ENCODE measurements at regions not wholly inside any gene's neighbourhood (a gene's known extent, or its start where the extent isn't known, plus 50 kb on each side); places are given as distances from the start of the nearest gene placed in this dataset.

- TF ChIP-seq, protein P1, sequence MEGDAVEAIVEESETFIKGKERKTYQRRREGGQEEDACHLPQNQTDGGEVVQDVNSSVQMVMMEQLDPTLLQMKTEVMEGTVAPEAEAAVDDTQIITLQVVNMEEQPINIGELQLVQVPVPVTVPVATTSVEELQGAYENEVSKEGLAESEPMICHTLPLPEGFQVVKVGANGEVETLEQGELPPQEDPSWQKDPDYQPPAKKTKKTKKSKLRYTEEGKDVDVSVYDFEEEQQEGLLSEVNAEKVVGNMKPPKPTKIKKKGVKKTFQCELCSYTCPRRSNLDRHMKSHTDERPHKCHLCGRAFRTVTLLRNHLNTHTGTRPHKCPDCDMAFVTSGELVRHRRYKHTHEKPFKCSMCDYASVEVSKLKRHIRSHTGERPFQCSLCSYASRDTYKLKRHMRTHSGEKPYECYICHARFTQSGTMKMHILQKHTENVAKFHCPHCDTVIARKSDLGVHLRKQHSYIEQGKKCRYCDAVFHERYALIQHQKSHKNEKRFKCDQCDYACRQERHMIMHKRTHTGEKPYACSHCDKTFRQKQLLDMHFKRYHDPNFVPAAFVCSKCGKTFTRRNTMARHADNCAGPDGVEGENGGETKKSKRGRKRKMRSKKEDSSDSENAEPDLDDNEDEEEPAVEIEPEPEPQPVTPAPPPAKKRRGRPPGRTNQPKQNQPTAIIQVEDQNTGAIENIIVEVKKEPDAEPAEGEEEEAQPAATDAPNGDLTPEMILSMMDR (IDR thresholded peaks at IDR 0.05 in 2 of 3, conservative IDR thresholded peaks at IDR 0.05 in 1 of 3; ENCODE audit: control insufficient read depth in 2 of 3, extremely low read depth in 1 of 3, insufficient read depth in 1 of 3, low read depth in 3 of 3, low read length in 3 of 3): no peak
- TF ChIP-seq EP300 (IDR thresholded peaks at IDR 0.05; ENCODE audit: borderline replicate concordance in 1 of 2, control insufficient read depth in 1 of 2, low read depth in 2 of 2, low read length in 2 of 2) (no peak), POLR2AphosphoS2 (IDR thresholded peaks at IDR 0.05; ENCODE audit: low read depth, low read length) (no peak), EGR1 (IDR thresholded peaks at IDR 0.05; ENCODE audit: borderline replicate concordance in 1 of 2, low read depth in 2 of 2, low read length in 2 of 2) (no peak), E2F8 (IDR thresholded peaks at IDR 0.05; ENCODE audit: low read depth, partially characterized antibody) (no peak), CHD2 (IDR thresholded peaks at IDR 0.05; ENCODE audit: borderline replicate concordance, low read depth, low read length) (no peak), SIN3A (IDR thresholded peaks at IDR 0.05; ENCODE audit: low read depth, low read length) (no peak), CEBPB (IDR thresholded peaks at IDR 0.05; ENCODE audit: borderline replicate concordance in 1 of 2, low read depth in 2 of 2, low read length in 2 of 2) (no peak), NR2C2 (IDR thresholded peaks at IDR 0.05; ENCODE audit: borderline replicate concordance, control insufficient read depth, insufficient read length, low read depth) (no peak), JUND (IDR thresholded peaks at IDR 0.05; ENCODE audit: low read depth, low read length) (no peak), STAT3 (IDR thresholded peaks at IDR 0.05; ENCODE audit: low read depth, low read length) (no peak), MYC (IDR thresholded peaks at IDR 0.05; ENCODE audit: insufficient read depth, insufficient read length, insufficient replicate concordance, low read length, severe bottlenecking) (no peak)
- TF ChIP-seq, protein P2, sequence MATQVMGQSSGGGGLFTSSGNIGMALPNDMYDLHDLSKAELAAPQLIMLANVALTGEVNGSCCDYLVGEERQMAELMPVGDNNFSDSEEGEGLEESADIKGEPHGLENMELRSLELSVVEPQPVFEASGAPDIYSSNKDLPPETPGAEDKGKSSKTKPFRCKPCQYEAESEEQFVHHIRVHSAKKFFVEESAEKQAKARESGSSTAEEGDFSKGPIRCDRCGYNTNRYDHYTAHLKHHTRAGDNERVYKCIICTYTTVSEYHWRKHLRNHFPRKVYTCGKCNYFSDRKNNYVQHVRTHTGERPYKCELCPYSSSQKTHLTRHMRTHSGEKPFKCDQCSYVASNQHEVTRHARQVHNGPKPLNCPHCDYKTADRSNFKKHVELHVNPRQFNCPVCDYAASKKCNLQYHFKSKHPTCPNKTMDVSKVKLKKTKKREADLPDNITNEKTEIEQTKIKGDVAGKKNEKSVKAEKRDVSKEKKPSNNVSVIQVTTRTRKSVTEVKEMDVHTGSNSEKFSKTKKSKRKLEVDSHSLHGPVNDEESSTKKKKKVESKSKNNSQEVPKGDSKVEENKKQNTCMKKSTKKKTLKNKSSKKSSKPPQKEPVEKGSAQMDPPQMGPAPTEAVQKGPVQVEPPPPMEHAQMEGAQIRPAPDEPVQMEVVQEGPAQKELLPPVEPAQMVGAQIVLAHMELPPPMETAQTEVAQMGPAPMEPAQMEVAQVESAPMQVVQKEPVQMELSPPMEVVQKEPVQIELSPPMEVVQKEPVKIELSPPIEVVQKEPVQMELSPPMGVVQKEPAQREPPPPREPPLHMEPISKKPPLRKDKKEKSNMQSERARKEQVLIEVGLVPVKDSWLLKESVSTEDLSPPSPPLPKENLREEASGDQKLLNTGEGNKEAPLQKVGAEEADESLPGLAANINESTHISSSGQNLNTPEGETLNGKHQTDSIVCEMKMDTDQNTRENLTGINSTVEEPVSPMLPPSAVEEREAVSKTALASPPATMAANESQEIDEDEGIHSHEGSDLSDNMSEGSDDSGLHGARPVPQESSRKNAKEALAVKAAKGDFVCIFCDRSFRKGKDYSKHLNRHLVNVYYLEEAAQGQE (IDR thresholded peaks at IDR 0.05; ENCODE audit: low read depth, low read length): no peak
- TF ChIP-seq, protein P3, sequence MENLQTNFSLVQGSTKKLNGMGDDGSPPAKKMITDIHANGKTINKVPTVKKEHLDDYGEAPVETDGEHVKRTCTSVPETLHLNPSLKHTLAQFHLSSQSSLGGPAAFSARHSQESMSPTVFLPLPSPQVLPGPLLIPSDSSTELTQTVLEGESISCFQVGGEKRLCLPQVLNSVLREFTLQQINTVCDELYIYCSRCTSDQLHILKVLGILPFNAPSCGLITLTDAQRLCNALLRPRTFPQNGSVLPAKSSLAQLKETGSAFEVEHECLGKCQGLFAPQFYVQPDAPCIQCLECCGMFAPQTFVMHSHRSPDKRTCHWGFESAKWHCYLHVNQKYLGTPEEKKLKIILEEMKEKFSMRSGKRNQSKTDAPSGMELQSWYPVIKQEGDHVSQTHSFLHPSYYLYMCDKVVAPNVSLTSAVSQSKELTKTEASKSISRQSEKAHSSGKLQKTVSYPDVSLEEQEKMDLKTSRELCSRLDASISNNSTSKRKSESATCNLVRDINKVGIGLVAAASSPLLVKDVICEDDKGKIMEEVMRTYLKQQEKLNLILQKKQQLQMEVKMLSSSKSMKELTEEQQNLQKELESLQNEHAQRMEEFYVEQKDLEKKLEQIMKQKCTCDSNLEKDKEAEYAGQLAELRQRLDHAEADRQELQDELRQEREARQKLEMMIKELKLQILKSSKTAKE (IDR thresholded peaks at IDR 0.05; ENCODE audit: low read depth, poor library complexity, severe bottlenecking): no peak
These were observed 117.6 kb downstream of the CCDC74A start for GRCh38 chr2:131645177-131645765.
